HEK293T (cell line): ENCODE measurements at regions not wholly inside any gene's neighbourhood (a gene's known extent, or its start where the extent isn't known, plus 50 kb on each side); places are given as distances from the start of the nearest gene placed in this dataset.

Source experiments
- CTCF ChIA-PET: fragments of 350-600 bp; formaldehyde crosslinking; extraction: SDS; loops from one replicate; lab custom pipeline; 2021; ENCODE audit warnings: antibody characterized with exemption, inconsistent platforms; lab: Yijun Ruan, JAX
- POLR2A ChIA-PET: fragments of 350-600 bp; formaldehyde crosslinking; extraction: SDS; loops from one replicate; lab custom pipeline; 2020; ENCODE audit warnings: antibody characterized with exemption, inconsistent platforms; lab: Yijun Ruan, JAX
- DNase-seq: peaks from one replicate; pipeline ENCODE4 v3.0.0; 2012; ENCODE audit warnings: mixed read lengths; ENCODE audit errors: extremely low spot score
- ARNT ChIP-seq: fragments of 450-650 bp; IDR thresholded peaks from 2 replicates; pipeline ENCODE4 v1.6.1; 2017; ENCODE audit warnings: mild to moderate bottlenecking
- BHLHE40 ChIP-seq: fragments of 450-650 bp; IDR thresholded peaks from 2 replicates; pipeline ENCODE4 v1.6.1; 2016; ENCODE audit warnings: mild to moderate bottlenecking, moderate library complexity, borderline replicate concordance
- CTBP1 ChIP-seq: fragments of 450-650 bp; IDR thresholded peaks from 2 replicates; pipeline ENCODE4 v1.6.1; 2016; ENCODE audit warnings: borderline replicate concordance
- ELF4 ChIP-seq: fragments of 450-650 bp; IDR thresholded peaks from 2 replicates; pipeline ENCODE4 v1.6.1; 2017; ENCODE audit warnings: antibody characterized with exemption
- FOXA1 ChIP-seq: fragments of 450-650 bp; IDR thresholded peaks from 2 replicates; pipeline ENCODE4 v1.6.1; 2016; ENCODE audit warnings: mild to moderate bottlenecking
- FOXK2 ChIP-seq: fragments of 450-650 bp; IDR thresholded peaks from 2 replicates; pipeline ENCODE4 v1.6.1; 2016; ENCODE audit warnings: mild to moderate bottlenecking
- FOXM1 ChIP-seq: fragments of 450-650 bp; IDR thresholded peaks from 2 replicates; pipeline ENCODE4 v1.6.1; 2017; ENCODE audit warnings: mild to moderate bottlenecking, borderline replicate concordance
- HDGF ChIP-seq: fragments of 450-650 bp; IDR thresholded peaks from 2 replicates; pipeline ENCODE4 v1.6.1; 2017; ENCODE audit warnings: antibody characterized with exemption, borderline replicate concordance
- L3MBTL2 ChIP-seq: fragments of 450-650 bp; conservative IDR thresholded peaks from 2 replicates; pipeline ENCODE4 v1.6.1; 2016; ENCODE audit warnings: mild to moderate bottlenecking
- LEF1 ChIP-seq: fragments of 450-650 bp; IDR thresholded peaks from 2 replicates; pipeline ENCODE4 v1.6.1; 2017; ENCODE audit warnings: mild to moderate bottlenecking, borderline replicate concordance
- NFRKB ChIP-seq: fragments of 450-650 bp; IDR thresholded peaks from 2 replicates; pipeline ENCODE4 v1.6.1; 2016; ENCODE audit warnings: mild to moderate bottlenecking, moderate library complexity
- SP1 ChIP-seq: fragments of 450-650 bp; IDR thresholded peaks from 2 replicates; pipeline ENCODE4 v1.6.1; 2017
- SUZ12 ChIP-seq: fragments of 450-650 bp; IDR thresholded peaks from 2 replicates; pipeline ENCODE4 v1.6.1; 2016; ENCODE audit warnings: mild to moderate bottlenecking
- TARDBP ChIP-seq: fragments of 450-650 bp; IDR thresholded peaks from 2 replicates; pipeline ENCODE4 v1.6.1; 2016
- ZNF384 ChIP-seq: fragments of 450-650 bp; IDR thresholded peaks from 2 replicates; pipeline ENCODE4 v1.6.1; 2016
- TF ChIP-seq, protein P1 (sequence below): fragments of 450-650 bp; IDR thresholded peaks from 2 replicates; pipeline ENCODE4 v1.6.1; 2016

DNA sequence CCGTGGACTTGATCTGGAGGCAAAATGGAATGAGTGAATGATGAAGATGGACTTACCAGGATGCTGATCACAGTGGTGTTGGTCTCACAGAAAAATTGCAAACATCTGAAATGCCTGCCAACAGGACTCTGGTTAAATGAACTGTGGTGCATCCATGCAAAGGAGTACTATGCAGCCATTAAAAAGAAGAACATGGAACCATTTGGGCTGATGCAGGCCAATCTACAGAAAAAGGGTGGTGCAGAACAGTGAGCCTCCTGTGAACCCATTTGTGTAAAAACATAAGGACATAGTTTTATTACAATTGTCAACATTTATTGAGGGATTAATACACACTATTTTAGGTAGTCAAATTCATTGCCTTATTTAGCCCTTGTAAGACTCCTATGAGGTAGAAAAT is 111.9 kb downstream of the MN1 start:
- POLR2A ChIA-PET, result no interaction called here
- TF ChIP-seq ZNF384 (no peak), SUZ12 (no peak)
- CTCF ChIA-PET, result no interaction called here
- no peak for DNase-seq

DNA sequence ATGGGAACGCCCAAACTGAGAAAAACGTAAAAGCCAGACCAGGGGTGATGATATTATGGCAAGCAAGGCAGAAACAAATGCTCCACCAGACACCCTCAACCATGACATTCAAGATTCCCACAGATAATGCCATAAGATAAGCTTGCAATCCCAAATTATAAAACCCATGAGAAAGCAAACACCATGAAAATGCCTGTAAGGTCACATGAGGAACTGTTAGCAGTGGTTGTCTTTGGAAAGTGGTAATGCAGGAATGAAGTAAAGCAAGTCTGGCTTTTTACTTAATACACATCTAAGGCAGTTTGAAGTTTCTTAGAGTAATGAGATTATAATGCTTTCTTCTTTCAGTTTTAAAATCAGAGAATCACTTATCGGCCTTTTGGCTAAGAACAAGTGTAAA is 111.0 kb downstream of the MN1 start:
- CTCF ChIA-PET, result no interaction called here
- POLR2A ChIA-PET, result no interaction called here
- DNase-seq, result no peak
- no peak for TF ChIP-seq ZNF384
- no peak for TF ChIP-seq FOXA1
- TF ChIP-seq ELF4, result no peak
- no peak for TF ChIP-seq L3MBTL2
- TF ChIP-seq BHLHE40, result no peak
- no peak for TF ChIP-seq FOXM1
- TF ChIP-seq CTBP1, result no peak
- TF ChIP-seq LEF1, result no peak
- no peak for TF ChIP-seq SUZ12
- no peak for TF ChIP-seq ARNT
- no peak for TF ChIP-seq NFRKB
- no peak for TF ChIP-seq SP1
- TF ChIP-seq FOXK2, result no peak
- no peak for TF ChIP-seq HDGF
- no peak for TF ChIP-seq TARDBP
- TF ChIP-seq, protein P1, sequence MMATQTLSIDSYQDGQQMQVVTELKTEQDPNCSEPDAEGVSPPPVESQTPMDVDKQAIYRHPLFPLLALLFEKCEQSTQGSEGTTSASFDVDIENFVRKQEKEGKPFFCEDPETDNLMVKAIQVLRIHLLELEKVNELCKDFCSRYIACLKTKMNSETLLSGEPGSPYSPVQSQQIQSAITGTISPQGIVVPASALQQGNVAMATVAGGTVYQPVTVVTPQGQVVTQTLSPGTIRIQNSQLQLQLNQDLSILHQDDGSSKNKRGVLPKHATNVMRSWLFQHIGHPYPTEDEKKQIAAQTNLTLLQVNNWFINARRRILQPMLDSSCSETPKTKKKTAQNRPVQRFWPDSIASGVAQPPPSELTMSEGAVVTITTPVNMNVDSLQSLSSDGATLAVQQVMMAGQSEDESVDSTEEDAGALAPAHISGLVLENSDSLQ, result no peak

DNA sequence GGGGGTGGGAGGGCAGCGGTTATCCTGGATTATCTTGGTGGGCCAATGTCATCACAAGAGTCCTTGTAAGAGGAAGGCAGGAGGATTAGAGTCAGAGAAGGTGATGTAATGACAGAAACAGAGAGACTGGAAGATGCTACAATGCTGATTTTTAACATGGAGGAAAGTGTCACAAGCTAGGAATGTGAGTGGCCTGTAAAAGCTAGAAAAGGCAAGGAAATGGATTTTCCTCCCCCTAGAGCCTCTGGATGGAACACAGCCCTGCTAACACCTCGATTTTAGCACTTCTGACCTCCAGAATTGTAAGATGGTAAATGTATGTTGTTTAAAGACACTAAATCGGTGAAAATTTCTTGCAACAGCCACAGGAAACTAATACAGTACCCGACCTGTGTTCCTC is 109.3 kb downstream of the MN1 start:
- no peak for DNase-seq
- ChIA-PET POLR2A (no interaction called here), CTCF (interaction anchor here (0.7 to 1.3 kb wide), 2 partner anchors 10 to 11 kb away, joined by 3 to 5 read pairs; no protein-coding TSS in a partner anchor)
- TF ChIP-seq ZNF384 (no peak), LEF1 (no peak), HDGF (no peak), TARDBP (no peak), FOXM1 (no peak), FOXK2 (no peak), SUZ12 (no peak), SP1 (no peak), NFRKB (no peak), BHLHE40 (no peak), ARNT (no peak), FOXA1 (no peak), L3MBTL2 (no peak), ELF4 (no peak), CTBP1 (no peak)
- TF ChIP-seq, protein P1, result no peak

DNA sequence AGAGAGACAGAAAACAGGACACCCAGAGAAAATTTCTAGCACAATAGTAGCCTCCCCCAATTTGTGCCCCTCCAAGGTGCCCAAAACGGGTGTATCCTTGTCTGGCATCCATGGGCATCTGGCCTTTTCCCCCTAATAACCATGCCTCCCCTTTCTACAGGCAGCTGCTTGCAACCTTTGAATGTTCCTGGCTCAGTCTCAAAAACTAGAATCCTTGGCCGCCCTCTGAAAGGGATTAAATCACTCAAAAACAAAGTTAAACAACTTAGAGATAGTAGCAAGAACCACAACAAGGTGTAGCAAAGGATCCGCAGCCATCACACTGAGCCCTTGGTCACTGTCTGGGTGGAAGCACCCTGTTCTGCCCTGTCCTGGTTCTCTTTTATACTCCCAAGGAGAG is 105.6 kb downstream of the MN1 start:
- POLR2A ChIA-PET, result no interaction called here
- TF ChIP-seq TARDBP (no peak), HDGF (no peak), SUZ12 (no peak), SP1 (no peak), ARNT (no peak), ELF4 (no peak)
- TF ChIP-seq, protein P1, result no peak
- no peak for DNase-seq
- CTCF ChIA-PET, result no interaction called here

DNA sequence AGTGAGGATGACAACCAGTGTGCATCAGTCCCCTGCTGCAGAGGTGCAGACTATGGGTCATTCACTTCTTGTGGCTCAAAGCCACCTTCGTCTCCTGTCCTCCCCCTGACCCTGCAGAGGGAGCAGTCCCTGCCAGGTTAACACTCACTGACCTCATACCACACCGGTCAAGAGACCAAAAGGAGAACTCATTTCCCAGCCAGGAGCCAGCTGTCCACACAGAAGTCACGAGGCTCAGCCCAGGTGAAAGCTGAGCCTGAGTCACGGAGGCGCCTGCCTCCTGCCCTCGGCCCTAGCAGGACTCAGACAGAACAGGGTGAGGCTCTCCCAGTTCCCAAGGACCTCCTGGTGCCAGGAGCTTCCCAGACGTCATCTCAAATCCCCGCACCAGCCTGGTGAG is 103.7 kb downstream of the MN1 start:
- TF ChIP-seq, protein P1, result no peak
- TF ChIP-seq NFRKB, result no peak
- no peak for TF ChIP-seq FOXM1
- TF ChIP-seq ARNT, result no peak
- TF ChIP-seq L3MBTL2, result no peak
- TF ChIP-seq FOXA1, result no peak
- TF ChIP-seq LEF1, result no peak
- no peak for TF ChIP-seq HDGF
- no peak for TF ChIP-seq CTBP1
- CTCF ChIA-PET, result no interaction called here
- POLR2A ChIA-PET, result no interaction called here

More for the DNA sequence above, 103.7 kb downstream of the MN1 start:
- no peak for DNase-seq
